SK-N-DZ (cell line): ENCODE measurements at regions not wholly inside any gene's neighbourhood (a gene's known extent, or its start where the extent isn't known, plus 50 kb on each side); places are given as distances from the start of the nearest gene placed in this dataset.

Experiments
- DNase-seq: peaks from one replicate; pipeline ENCODE4 v3.0.0-alpha.2; 2015; ENCODE audit warnings: low spot score

DNA sequence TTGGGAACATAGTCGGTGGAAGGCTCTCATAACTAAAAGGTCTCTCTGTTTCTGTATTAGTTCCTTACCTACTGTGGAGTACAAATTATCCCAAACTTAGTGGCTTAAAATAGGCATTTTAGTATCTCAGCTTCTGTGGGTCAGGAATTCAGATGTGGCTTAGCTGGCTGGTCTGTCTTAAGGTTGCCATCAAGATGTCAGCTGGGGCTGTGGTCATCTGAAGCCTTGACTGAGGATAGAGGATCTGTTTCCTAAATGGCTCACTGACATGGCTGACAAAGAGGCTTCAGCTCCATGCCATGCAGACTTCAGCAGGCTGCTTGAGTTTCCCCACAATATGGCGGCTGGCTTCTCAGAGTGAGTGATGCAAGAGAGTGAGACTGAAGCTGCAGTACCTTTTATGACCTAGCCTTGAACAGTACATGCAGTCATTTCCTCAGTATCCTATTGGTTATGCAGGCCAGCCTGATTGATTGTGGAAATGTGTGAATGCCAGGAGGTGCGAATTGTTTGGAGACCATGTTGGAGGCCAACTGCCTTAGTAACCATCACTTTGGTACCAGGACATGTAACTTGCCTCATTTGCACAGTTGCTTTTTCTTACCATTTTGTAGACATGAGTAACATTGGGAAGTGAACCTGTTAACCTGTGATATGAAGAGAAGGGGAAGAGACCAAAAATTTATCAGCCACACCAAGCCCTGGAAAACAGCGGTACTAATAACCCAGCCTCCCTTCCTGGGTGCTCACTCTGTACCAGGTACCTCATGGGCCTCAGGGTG, 152.8 kb upstream of the IER5L start:
- DNase-seq = no peak

- DNase-seq = no peak
Measured at GRCh38 chr9:129328355-129329042, 150.4 kb upstream of the IER5L start.

- DNase-seq = no peak
Measured at GRCh38 chr9:129327552-129328328, 149.7 kb upstream of the IER5L start.

- no peak for DNase-seq
Measured at GRCh38 chr9:129326061-129327005, 148.3 kb upstream of the IER5L start.

DNA sequence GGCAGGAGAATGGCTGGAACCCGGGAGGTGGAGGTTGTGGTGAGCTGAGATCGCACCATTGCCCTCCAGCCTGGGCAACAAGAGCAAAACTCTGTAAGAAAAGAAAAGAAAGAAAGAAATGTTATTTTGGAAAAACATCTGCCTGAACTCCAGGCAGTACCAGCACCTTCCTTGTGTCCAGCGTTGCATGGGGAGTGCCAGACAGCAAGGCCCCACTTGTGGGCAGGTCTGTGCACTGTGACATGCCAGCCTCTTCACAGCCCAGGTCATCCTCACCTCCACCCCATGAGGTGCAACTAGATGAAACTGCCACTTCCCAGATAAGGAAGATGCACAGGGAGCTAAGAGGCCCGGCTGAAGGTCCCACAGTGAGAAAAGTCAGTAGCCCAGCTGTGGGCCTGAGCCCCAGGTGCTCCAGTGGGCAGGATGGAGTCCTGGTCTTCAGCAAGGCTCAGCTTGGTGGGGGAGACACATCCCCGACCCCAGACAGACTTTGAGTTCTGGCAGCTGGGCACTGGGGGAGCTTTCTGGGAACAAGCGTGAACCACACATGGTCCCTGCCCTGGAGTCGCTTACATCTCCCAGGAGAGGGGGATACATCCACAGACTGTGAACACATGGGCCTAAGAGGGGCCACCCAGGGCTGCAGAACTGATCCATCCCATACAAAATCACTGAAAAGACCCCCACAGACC, 146.9 kb upstream of the IER5L start:
- DNase-seq = no peak

DNA sequence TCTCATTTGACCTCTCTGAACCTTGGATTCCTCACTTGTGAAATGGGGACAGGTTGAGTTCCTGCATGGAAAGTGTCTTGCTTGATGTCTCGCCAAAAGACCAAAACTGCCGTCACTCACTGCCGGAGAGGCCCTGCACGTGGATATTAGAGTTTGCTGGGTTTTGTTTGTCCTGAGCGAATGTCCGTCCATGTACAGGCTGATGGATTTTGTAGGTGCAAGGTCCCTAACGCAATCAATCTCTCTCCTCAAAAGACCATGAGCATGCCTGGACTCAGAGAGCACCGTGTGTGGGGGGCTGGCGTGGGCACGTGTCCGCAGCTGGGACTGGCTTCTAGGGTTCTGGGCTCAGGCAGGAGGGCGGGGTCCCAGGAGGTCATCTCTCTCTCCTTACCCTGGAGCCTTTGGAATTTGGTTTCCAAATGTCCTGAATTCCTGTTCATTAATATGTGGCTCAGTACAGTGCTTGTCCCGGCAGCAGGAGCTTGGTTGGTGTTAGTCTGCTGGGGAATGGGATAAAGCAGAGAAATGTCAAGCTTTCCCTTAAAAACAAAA, 146.0 kb upstream of the IER5L start:
- DNase-seq = no peak

DNA sequence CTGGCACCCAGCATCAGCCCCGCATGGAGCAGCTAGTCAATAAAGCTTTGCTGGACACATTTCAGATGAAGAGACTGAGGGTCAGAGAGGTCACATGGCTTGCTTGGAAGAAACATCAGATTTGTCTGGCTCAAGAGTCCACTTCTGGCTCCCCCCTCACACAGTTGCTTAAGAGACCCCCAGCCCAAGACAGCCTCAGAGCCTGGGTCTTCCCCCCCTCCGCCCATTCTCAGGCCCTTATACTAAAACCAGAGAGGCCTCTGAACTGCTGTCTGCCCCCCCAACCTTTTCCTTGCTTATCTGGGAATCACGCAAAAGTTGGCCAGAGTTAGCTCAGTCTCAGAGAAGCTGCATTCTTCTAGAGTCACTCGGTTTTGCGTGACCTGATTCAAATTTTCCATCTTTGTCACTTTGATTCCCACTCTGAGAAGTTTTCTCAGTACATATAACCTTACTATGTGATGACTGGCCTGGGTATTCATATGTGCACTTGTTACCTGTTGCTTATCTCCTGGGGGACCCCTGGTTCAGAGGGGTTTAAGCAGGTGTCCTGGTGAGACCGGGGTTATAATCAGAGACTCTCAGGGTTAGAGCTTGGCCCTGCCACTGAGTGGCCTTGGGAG, 145.4 kb upstream of the IER5L start:
- DNase-seq = no peak

GRCh38 chr9:129322641-129323375, 144.7 kb upstream of the IER5L start:
- DNase-seq = no peak

GRCh38 chr9:129322022-129322621, 144.1 kb upstream of the IER5L start:
- DNase-seq = no peak

GRCh38 chr9:129321286-129322021, 143.4 kb upstream of the IER5L start:
- DNase-seq = no peak

DNA sequence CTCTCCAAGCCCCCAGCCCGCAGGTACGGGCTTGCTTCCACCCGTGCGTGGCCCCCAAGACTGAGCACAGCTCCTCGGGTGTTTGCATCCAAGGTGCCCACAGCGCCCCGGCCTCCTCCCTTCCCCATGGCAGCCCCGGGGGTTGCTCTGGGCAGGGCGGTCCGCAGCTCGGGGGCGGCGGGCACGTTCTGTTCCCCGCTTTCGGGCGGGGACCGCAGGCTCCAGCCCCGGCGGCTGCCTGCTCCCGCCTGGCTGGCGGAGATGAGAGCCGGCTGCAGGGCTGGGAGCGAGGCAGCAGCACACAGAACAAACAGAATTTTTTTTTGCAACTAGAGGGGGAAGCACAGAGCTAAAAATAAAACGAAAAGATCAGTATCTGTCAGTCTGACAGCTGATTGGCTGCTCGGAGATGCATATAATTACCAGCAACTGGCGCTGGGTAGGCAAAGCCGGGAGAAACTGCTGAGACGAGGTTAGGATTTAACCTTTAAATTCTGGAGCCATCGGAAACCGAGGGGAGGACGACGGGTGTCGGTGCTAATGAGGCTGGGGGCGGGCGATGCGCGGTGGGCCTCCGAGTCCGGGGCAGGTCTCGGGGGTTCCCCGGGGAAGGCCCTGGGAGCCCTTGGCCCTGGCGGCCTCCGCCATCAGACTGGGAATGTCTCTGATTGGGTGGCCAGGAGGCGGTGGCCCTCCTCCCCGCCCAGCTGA, 142.7 kb upstream of the IER5L start:
- DNase-seq = peak; percentile 94

- DNase-seq = no peak
Measured at GRCh38 chr9:129319938-129320481, 141.9 kb upstream of the IER5L start.

DNA sequence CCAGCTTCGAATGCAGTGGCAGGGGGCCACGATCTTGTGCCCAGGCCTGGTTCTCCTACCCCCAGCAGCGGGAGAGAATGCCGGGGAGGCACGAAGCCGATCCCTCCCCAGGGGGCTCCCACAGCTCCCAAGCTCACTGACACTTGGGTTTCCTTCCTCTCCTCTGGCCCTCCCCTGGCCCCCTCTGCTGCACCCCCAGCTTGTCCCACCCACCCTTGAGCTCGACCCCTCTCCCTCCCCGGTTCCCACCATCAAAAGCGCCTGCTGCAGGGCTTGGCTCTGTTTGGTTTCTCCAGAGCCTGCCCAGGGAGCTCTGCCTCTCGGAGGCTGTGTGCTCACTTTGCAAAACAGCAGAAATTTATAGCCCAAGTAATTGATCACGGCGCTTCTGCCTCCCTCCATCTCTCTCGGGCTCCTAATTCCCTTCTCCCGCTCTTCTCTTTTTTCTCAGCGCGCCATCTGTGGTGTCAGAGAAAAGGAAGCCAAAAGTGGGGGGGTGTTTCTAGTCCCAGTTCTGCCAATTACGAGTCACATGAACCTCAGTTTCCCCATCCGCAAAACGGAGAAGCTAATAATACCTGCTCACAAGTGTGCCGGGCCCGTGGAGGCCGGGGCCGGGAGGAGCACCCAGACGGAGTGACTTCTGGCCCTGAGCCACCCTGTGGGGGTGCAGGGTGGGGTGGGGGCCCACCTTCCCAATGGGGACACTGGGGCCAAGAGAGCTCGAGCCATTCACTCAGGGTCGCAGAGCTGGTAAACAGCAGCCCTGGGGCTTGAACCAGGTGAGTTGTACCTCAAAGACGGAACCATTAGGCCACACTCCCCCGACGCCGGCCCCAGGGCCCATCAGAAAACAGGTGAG, 141.2 kb upstream of the IER5L start:
- DNase-seq = peak; percentile 73

GRCh38 chr9:129318121-129319075, 140.3 kb upstream of the IER5L start:
- DNase-seq = no peak
